WERI-Rb-1 (cell line): ENCODE measurements at regions not wholly inside any gene's neighbourhood (a gene's known extent, or its start where the extent isn't known, plus 50 kb on each side); places are given as distances from the start of the nearest gene placed in this dataset.

Source experiments
- DNase-seq: peaks from one replicate; pipeline ENCODE4 v3.0.0-alpha.2; 2020
- H3K27ac ChIP-seq: fragments of 250-450 bp; sonication (Bioruptor Pico); 2 replicates; pipeline ENCODE4 v1.5.1; 2020; ENCODE audit warnings: mild to moderate bottlenecking, moderate library complexity
- H3K27me3 ChIP-seq: fragments of 250-450 bp; sonication (Bioruptor Pico); 2 replicates; pipeline ENCODE4 v1.5.1; 2021; ENCODE audit warnings: mild to moderate bottlenecking, low read depth, moderate library complexity; ENCODE audit not compliant: insufficient read depth, severe bottlenecking
- H3K36me3 ChIP-seq: fragments of 250-450 bp; sonication (Bioruptor Pico); 2 replicates; pipeline ENCODE4 v1.5.1; 2020; ENCODE audit warnings: mild to moderate bottlenecking, moderate library complexity
- H3K4me3 ChIP-seq: 2 replicates; pipeline ENCODE4 v1.5.1; 2011; ENCODE audit warnings: low read depth, mild to moderate bottlenecking, control low read depth, low read length
- H3K9me3 ChIP-seq: fragments of 250-450 bp; sonication (Bioruptor Pico); 2 replicates; pipeline ENCODE4 v1.5.1; 2021; ENCODE audit warnings: mild to moderate bottlenecking, moderate library complexity; ENCODE audit not compliant: severe bottlenecking
- CTCF ChIP-seq: IDR thresholded peaks from 2 replicates; pipeline ENCODE4 v1.5.1; 2011; ENCODE audit warnings: low read depth, mild to moderate bottlenecking, control low read depth, inconsistent platforms, low read length

DNA sequence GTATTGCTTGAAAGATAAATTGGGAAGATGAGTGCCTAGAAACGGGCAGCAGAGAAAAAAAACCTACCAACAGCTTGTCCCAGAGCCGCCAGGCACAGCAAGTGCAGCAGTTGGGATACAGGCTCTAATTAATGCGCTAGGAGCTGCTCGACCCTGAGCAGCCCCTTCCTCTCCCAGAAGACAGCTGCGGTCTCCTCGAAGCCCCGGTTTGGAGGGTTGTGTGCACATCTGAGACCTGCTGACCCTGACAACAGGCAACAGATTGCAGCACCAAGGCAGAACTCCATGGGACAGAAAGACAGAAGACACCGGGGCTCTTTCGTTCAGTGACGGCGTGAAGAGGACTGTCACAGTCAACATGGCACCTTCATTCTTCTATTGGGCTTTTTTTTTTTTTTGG lies 101.4 kb downstream of the TSEN15 start:
- H3K27ac ChIP-seq, result no peak overlapping the region
- H3K36me3 ChIP-seq, result no peaks in the 10 kb centered on the region
- H3K9me3 ChIP-seq, result no peaks in the 10 kb centered on the region
- H3K27me3 ChIP-seq, result no peaks in the 10 kb centered on the region
- H3K4me3 ChIP-seq, result peak overlapping the region; percentile 57
- DNase-seq, result no peak
- TF ChIP-seq CTCF, result no peak

- Histone ChIP-seq H3K9me3 (no peaks in the 10 kb centered on the region), H3K27ac (no peak overlapping the region), H3K36me3 (no peaks in the 10 kb centered on the region), H3K27me3 (no peaks in the 10 kb centered on the region), H3K4me3 (no peak overlapping the region)
- no peak for DNase-seq
- no peak for TF ChIP-seq CTCF
Measured at GRCh38 chr1:184153731-184154130, 102.2 kb downstream of the TSEN15 start.

DNA sequence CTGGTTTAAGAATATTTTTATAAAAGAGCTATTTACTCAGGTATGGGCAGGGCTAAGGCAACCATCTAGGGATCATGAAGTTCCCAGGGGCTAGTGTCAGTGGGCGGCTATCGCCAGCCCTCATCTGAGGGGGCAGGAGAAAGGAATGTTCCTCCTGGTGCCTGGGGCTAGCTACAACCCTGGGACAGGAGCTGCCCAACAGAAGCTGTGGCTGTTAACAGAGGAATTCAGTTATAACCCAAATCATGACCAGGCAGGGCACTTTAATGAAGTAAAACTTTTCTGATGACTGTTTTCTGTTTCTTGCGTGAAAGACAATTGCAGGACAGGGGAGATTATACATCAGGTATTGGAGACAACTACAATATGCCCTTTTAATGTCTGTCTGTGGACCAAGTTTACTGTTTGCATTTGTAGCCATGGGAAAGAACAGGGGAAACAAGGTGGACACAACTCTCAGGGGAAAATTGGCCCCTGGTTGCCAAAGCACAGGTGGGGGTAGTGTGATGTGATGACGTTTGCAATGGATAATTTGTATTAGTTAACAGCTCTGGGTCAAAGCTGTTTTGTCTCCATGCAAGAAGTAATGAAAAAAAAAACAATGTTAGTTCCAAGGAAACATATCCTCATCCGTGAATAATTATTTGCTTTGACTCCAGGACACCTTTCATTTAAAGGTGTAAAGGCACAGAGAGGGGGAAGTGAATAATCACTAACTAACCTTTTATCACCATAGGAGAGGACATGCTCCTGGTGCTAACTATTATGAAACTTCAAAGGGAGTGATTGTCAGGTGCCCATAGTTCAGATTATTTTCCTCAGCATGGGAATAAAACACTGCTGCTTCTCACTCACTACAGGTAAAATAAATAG lies 105.2 kb downstream of the TSEN15 start:
- Histone ChIP-seq H3K9me3 (no peaks in the 10 kb centered on the region), H3K4me3 (no peak overlapping the region), H3K36me3 (no peaks in the 10 kb centered on the region), H3K27me3 (no peaks in the 10 kb centered on the region), H3K27ac (no peak overlapping the region)
- no peak for TF ChIP-seq CTCF
- DNase-seq, result no peak

DNA sequence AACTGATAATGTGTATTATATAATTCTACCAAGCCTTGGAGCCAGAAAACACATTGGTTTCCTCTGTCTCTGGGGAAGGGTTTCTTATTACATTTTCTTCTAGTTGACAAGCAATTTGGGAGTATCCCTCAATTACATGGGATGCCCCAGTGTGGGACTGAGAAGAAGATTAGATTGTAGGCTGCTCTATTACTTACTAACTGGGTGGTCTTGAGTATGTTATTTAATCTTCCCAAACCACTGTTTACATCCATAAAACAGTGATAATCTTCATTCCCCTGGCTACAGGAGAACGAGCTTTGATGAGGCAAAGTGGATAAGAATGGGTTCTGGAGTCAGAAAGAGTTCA lies 105.8 kb downstream of the TSEN15 start:
- Histone ChIP-seq H3K27me3 (no peaks in the 10 kb centered on the region), H3K36me3 (no peaks in the 10 kb centered on the region), H3K4me3 (no peak overlapping the region), H3K27ac (no peak overlapping the region), H3K9me3 (no peaks in the 10 kb centered on the region)
- TF ChIP-seq CTCF, result no peak
- DNase-seq, result no peak

DNA sequence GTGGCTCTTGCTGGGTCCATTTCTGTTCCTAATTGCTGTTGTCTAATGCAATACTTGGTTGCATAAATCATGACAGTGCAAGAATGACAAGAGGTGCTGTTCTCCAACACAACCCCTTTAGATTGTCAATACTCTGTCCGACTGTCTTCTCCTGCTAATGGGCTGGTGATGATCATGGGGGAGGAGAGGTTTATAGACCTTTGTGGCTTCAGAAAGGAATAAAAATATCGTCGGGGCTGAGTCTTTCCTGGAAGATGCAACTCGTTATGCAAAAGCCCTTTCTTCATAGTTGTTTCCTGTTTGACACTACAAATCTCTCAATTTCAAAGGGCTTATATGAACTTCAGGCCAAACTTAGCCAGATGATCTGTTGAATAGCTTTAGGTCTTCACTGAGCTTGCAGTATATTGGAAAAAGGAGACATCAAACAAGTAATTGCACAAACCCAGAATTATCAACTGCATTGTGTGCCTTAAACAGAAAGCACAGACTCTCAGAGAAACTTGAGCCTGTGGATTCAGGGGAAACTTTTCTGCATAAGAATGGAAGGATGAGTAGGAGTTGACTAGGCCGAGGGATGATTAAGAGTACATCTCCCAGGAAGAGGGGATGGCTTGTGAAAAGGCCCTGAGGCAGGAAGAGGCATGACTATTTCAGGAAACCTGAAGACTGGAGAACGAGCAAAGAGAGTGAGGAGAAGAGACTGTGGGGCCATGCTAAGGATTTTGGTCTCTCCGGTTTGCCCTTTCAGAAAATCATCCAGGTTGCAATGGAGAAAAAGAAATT lies 107.6 kb downstream of the TSEN15 start:
- Histone ChIP-seq H3K36me3 (no peaks in the 10 kb centered on the region), H3K27ac (no peak overlapping the region), H3K9me3 (no peaks in the 10 kb centered on the region), H3K4me3 (no peak overlapping the region), H3K27me3 (no peaks in the 10 kb centered on the region)
- no peak for DNase-seq
- TF ChIP-seq CTCF, result no peak
